ENCODE measurements at regions not wholly inside any gene's neighbourhood (a gene's known extent, or its start where the extent isn't known, plus 50 kb on each side); places are given as distances from the start of the nearest gene placed in this dataset.
"Not testable (repeated sequence)": the region's sequence is repeated elsewhere in the genome, so short reads cannot be mapped to it uniquely, and the experiment has no call there.

DNA sequence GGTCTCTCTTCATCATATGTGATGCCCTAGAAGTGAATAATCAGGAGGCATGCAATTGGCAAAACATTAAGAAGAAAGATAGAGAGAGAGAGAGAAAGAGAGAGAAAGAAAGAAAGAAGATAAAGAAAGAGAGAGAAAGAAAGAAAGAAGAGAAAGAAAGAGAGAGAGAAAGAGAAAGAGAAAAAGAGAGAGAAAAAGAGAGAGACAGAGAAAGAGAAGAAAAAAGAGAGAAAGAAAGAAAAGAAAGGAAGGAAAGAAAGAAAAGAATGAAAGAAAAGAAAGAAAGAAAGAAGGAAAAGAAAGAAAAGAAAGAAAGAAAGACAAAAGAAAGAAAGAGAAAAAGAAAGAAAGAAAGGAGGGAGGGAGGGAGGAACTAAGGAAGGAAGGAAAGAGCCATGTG, 318.9 kb downstream of the ICE1 start:
- DNase-seq (ENCODE audit: low spot score): no peak

DNA sequence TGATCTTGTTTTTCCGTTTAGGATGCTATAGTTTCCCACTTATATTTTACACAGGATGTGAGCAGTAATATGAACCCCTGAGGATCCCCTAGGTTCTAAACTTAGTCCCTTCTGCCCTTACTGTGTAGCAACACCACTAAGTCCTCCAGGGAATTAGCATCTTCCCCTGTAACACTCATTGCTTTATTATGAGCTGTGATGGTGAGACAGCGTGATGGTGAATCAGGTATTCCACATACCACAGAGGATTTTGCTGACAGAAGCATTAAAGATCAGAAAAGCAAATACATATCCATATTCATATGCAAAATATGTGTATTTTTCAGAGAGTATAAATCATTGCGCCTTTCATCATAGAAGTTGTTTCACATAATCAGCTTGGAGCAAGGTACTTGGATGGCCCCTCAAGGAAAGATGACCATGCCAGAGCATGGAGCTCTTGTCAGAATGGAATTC, 317.0 kb downstream of the ICE1 start:
- no peak for DNase-seq (ENCODE audit: low spot score)

DNA sequence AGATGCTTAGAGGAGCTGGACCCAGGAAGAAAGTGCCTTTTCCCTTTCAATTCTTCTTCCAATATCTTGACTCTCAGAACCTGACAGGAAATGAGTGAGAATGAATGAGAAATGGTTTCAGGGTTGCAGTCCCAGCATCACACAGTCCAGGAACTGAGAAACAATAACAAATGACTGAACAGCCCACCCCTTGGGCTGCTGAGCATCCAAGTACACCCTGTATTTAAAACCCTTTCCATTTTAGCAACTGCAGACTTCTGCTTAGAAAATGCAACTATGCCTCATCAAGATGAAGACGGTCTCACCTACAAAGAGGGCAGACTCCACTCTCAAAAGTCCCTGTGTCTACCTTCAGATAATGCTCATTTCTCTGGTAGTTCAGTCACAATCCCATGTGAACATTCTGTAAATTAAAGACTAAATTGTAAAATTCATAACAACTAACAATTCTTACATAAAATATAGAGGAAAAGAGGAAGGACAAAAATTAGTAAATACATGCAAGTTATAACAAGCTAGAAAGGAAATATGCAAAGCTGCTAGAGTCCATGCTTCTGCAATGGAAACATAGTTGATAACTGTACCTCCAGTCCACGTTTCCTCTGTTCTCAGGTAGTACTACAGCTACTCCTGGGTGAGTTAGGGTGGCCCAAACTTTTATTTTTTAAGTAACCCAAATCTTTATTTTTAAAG, 316.5 kb downstream of the ICE1 start:
- DNase-seq (ENCODE audit: low spot score): no peak

- no peak for DNase-seq (ENCODE audit: low spot score)
These were observed 313.5 kb downstream of the ICE1 start for GRCh38 chr5:5736007-5736406.

- DNase-seq (ENCODE audit: low spot score): not testable (repeated sequence)
These were observed 310.6 kb downstream of the ICE1 start for GRCh38 chr5:5733058-5733457.

GRCh38 chr5:5726401-5726800, 303.9 kb downstream of the ICE1 start:
- no peak for DNase-seq (ENCODE audit: low spot score)

DNA sequence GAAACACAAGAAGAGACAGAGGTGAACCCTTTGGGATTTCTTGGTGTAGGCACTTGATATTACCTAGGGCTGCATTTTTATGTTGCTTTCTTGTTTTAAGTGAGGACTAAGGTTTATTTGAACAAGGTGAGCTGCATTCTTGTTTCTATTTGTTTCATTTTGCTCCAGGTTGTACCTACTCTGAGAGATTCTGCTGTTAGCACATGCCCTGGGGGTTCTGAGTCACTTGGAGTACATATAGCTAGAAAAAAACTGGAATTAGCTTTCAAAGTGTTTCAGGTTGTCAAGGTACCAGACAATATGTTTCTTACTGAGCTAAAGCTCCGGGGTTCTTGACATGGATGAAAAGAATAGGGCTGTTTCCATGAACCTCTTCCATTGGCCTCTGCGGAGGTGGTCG, 299.4 kb downstream of the ICE1 start:
- DNase-seq (ENCODE audit: low spot score): no peak

- no peak for DNase-seq (ENCODE audit: low spot score)
These were observed 296.8 kb downstream of the ICE1 start for GRCh38 chr5:5719292-5719691.

- DNase-seq (ENCODE audit: low spot score): no peak
These were observed 294.2 kb downstream of the ICE1 start for GRCh38 chr5:5716665-5717064.

GRCh38 chr5:5711592-5711991, 289.1 kb downstream of the ICE1 start:
- DNase-seq (ENCODE audit: low spot score): no peak

DNA sequence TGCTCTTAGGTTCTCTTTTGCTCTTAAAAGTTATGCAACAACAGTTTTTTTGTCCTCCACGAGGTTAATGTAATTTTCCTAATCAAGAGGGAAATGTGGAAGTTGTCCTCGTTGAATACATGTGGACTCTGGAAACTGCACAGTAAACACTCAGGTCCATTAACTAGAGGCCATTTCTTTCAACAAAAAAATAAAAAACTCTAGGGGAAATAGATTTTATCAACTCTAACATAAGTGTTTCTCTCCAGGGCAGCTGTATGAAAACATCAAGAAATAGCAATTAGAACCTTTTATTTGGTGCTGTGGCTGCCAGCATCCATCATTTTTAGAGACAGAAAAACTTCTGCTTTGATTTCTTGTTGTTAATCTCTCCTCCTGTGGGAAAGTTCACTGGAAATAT, 288.6 kb downstream of the ICE1 start:
- DNase-seq (ENCODE audit: low spot score): no peak

- no peak for DNase-seq (ENCODE audit: low spot score)
These were observed 288.0 kb downstream of the ICE1 start for GRCh38 chr5:5710471-5710870.

DNA sequence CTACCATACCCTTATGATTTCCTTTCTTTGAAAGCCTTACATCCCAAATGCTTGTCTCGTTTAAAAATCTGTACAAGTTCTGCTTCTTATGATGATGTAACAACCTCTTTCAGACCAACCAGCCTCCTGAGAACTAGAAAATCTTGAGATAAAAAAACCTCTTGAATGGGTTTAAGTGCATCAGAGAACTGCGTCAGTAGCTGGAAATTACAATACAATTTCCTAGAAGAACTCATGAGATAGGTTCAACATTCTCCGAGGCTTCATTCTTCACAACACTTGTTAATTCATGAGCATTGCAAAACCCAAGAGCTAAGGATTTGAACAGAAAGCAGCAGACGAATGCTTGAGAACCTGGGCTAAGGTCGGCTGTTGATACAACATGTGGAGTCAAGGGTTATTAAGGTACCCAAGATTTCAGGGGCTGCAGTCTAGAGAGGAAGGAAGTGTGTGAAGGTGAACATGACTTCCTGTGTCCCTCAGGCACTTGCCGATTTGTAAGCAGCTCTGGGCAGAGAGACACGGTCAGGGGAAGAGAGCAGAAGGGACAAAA, 286.0 kb downstream of the ICE1 start:
- DNase-seq (ENCODE audit: low spot score): no peak

DNA sequence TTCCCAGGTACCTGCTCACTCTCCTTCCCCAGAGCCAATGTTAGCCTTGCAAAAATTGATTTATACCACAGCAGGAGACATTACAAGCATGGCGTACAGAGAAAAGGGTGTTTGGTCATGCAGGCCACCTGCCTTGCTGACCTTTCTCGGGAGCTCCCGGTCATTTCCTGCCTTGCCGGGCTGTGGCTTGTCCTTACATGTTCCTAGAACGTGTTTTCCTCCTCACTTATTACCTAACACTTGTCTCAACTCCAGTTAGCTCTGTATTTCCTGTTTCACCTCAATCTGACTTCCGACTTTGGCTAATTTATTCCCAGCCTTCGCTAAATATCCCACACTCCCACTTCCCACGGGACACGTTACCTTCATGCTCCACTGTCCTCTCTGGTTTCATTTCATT, 282.5 kb downstream of the ICE1 start:
- DNase-seq (ENCODE audit: low spot score): no peak

GRCh38 chr5:5704352-5704751, 281.9 kb downstream of the ICE1 start:
- DNase-seq (ENCODE audit: low spot score): no peak

- no peak for DNase-seq (ENCODE audit: low spot score)
These were observed 280.5 kb downstream of the ICE1 start for GRCh38 chr5:5702934-5703333.

GRCh38 chr5:5700549-5700948, 278.1 kb downstream of the ICE1 start:
- DNase-seq (ENCODE audit: low spot score): no peak

- DNase-seq (ENCODE audit: low spot score): no peak
These were observed 276.6 kb downstream of the ICE1 start for GRCh38 chr5:5699062-5699461.

DNA sequence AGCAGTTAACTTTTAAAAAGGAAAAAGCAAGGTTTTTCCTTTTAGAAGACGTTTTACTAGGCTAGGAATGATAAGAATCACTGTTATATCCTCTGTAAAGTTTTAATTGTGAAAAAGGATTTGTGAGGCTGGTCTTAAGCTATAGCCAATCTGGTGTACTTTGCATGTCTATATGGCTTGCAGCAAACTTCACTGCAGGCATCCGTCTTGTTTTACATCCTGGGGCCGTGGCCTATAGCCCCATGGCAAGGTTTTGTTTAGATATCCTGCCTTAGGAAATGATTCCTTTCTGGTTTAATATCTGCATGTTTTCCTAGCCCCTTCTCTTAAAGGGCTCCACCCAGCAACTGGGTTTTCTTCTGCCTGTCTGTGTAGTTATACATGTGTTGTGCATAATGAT, 272.8 kb downstream of the ICE1 start:
- DNase-seq (ENCODE audit: low spot score): no peak

- DNase-seq (ENCODE audit: low spot score): no peak
These were observed 266.4 kb downstream of the ICE1 start for GRCh38 chr5:5688925-5689310.

GRCh38 chr5:5688194-5688924, 265.9 kb downstream of the ICE1 start:
- DNase-seq (ENCODE audit: low spot score): no peak

- DNase-seq (ENCODE audit: low spot score): no peak
These were observed 264.6 kb downstream of the ICE1 start for GRCh38 chr5:5687113-5687512.

GRCh38 chr5:5686356-5686755, 263.9 kb downstream of the ICE1 start:
- DNase-seq (ENCODE audit: low spot score): no peak

DNA sequence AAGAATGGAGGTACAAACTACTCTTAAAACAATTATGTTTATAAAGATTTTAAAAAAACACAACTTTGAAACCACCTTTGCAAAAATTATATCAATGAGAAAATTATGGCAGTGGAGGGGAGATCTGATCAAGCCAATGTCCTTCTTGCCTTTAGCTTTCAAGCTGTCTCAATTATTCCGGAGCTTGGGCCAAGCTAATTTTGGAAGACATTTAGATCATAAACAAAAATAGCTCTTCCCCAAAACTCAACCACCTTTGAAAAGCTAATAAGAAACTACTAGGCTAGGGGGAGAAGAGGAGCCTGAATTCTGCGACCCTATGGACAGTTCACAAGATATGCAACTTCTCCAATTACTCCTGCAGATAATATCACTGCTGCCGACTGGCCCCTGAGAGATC, 263.3 kb downstream of the ICE1 start:
- DNase-seq (ENCODE audit: low spot score): no peak

All from cerebellar cortex (tissue), 1 donor.